ENCODE measurements at regions not wholly inside any gene's neighbourhood (a gene's known extent, or its start where the extent isn't known, plus 50 kb on each side); places are given as distances from the start of the nearest gene placed in this dataset.

DNA sequence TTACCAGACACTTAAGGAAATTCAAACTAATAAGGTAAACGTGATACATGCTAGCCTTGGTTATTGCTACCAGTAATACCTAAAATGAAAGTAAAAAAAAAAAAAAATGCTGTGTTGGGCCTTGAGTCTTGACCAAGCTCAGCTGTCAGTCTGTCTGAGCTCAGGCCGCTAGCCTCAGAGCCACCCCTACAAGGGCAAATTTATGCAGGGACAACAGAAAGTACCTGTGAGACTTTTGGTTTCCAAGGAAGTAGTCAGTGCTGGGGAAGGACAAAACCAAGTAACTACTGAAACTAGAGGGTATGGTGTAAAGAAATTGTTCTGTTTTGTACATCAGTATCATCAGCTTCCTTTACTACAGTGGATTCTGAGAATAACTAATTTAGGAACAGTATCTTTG, 134.3 kb upstream of the SLITRK5 start:
- Histone ChIP-seq H3K4me2 (no peak overlapping the region), H3K4me1 (no peaks in the 10 kb centered on the region), H3K27ac (no peak overlapping the region), H3K9me3 (no peaks in the 10 kb centered on the region), H3K4me3 (no peak overlapping the region)
- WGBS (ENCODE audit: missing lambda C conversion rate) = 25% methylated on average over 2 of the region's 2 CpGs
- DNase-seq (ENCODE audit: low read depth in 1 of 2, low spot score in 1 of 2) (no peak), FAIRE-seq (no peak), ATAC-seq (no peak)
- CTCF ChIA-PET = no interaction called here
- TF ChIP-seq, protein P1, sequence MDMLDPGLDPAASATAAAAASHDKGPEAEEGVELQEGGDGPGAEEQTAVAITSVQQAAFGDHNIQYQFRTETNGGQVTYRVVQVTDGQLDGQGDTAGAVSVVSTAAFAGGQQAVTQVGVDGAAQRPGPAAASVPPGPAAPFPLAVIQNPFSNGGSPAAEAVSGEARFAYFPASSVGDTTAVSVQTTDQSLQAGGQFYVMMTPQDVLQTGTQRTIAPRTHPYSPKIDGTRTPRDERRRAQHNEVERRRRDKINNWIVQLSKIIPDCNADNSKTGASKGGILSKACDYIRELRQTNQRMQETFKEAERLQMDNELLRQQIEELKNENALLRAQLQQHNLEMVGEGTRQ (IDR thresholded peaks at IDR 0.05) = no peak
- no peak for TF ChIP-seq CHD4 (IDR thresholded peaks at IDR 0.05; ENCODE audit: borderline replicate concordance)
- TF ChIP-seq ZSCAN20 (CRISPR knock-in tag; IDR thresholded peaks at IDR 0.05) = no peak
- no peak for TF ChIP-seq JUN (IDR thresholded peaks at IDR 0.05)
- TF ChIP-seq ATOH8 (CRISPR knock-in tag; IDR thresholded peaks at IDR 0.05; ENCODE audit: low read depth) = no peak
- TF ChIP-seq, protein P2, sequence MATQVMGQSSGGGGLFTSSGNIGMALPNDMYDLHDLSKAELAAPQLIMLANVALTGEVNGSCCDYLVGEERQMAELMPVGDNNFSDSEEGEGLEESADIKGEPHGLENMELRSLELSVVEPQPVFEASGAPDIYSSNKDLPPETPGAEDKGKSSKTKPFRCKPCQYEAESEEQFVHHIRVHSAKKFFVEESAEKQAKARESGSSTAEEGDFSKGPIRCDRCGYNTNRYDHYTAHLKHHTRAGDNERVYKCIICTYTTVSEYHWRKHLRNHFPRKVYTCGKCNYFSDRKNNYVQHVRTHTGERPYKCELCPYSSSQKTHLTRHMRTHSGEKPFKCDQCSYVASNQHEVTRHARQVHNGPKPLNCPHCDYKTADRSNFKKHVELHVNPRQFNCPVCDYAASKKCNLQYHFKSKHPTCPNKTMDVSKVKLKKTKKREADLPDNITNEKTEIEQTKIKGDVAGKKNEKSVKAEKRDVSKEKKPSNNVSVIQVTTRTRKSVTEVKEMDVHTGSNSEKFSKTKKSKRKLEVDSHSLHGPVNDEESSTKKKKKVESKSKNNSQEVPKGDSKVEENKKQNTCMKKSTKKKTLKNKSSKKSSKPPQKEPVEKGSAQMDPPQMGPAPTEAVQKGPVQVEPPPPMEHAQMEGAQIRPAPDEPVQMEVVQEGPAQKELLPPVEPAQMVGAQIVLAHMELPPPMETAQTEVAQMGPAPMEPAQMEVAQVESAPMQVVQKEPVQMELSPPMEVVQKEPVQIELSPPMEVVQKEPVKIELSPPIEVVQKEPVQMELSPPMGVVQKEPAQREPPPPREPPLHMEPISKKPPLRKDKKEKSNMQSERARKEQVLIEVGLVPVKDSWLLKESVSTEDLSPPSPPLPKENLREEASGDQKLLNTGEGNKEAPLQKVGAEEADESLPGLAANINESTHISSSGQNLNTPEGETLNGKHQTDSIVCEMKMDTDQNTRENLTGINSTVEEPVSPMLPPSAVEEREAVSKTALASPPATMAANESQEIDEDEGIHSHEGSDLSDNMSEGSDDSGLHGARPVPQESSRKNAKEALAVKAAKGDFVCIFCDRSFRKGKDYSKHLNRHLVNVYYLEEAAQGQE (IDR thresholded peaks at IDR 0.05) = no peak
- TF ChIP-seq MAX (IDR thresholded peaks at IDR 0.05) = no peak
- TF ChIP-seq POLR2A (IDR thresholded peaks at IDR 0.05; ENCODE audit: low read length) = no peak
- no peak for TF ChIP-seq HEYL (CRISPR knock-in tag; IDR thresholded peaks at IDR 0.05)
- no peak for TF ChIP-seq MYC (IDR thresholded peaks at IDR 0.05; ENCODE audit: borderline replicate concordance, low read length)
- no peak for TF ChIP-seq NFE2L2 (conservative IDR thresholded peaks at IDR 0.05; ENCODE audit: low read length)
- TF ChIP-seq, protein P3, sequence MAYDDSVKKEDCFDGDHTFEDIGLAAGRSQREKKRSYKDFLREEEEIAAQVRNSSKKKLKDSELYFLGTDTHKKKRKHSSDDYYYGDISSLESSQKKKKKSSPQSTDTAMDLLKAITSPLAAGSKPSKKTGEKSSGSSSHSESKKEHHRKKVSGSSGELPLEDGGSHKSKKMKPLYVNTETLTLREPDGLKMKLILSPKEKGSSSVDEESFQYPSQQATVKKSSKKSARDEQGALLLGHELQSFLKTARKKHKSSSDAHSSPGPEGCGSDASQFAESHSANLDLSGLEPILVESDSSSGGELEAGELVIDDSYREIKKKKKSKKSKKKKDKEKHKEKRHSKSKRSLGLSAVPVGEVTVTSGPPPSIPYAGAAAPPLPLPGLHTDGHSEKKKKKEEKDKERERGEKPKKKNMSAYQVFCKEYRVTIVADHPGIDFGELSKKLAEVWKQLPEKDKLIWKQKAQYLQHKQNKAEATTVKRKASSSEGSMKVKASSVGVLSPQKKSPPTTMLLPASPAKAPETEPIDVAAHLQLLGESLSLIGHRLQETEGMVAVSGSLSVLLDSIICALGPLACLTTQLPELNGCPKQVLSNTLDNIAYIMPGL (CRISPR knock-in tag; IDR thresholded peaks at IDR 0.05; ENCODE audit: borderline replicate concordance) = no peak
- TF ChIP-seq E2F6 (IDR thresholded peaks at IDR 0.05; ENCODE audit: borderline replicate concordance, low read depth) = no peak
- TF ChIP-seq SREBF2 (IDR thresholded peaks at IDR 0.05) = no peak
- TF ChIP-seq HOXB13 (CRISPR knock-in tag; IDR thresholded peaks at IDR 0.05; ENCODE audit: low read depth) = no peak
- TF ChIP-seq SMC3 (IDR thresholded peaks at IDR 0.05) = no peak
- TF ChIP-seq FOSL2 (IDR thresholded peaks at IDR 0.05) = no peak
- TF ChIP-seq FOSL2 (CRISPR knock-in tag; IDR thresholded peaks at IDR 0.05) = no peak
- no peak for TF ChIP-seq HES2 (IDR thresholded peaks at IDR 0.05)
- no peak for TF ChIP-seq ELK1 (IDR thresholded peaks at IDR 0.05; ENCODE audit: low read depth, low read length)
- TF ChIP-seq NR3C1 (IDR thresholded peaks at IDR 0.05) = no peak
- POLR2A ChIA-PET = no interaction called here
